Stimulated activated CD4-positive, alpha-beta T cell treated with anti-CD3 and anti-CD28 coated beads, TNF-alpha, amount 100 ng/mL, for 48 hours (primary cell): ENCODE measurements at regions not wholly inside any gene's neighbourhood (a gene's known extent, or its start where the extent isn't known, plus 50 kb on each side); places are given as distances from the start of the nearest gene placed in this dataset.

Experiments
- DNase-seq, 3 donors: peaks; one replicate each; pipeline ENCODE4 v3.0.0-alpha.2; 2020; ENCODE audit warnings: low read depth in 3 of 3

- DNase-seq: no peak
Observed at GRCh38 chr6:148042536-148042935, 300.1 kb upstream of the SASH1 start.

- DNase-seq: no peak
Observed at GRCh38 chr6:148044261-148044751, 298.3 kb upstream of the SASH1 start.

- DNase-seq: no peak
Observed at GRCh38 chr6:148044921-148045320, 297.7 kb upstream of the SASH1 start.

- no peak for DNase-seq
Observed at GRCh38 chr6:148053209-148053608, 289.4 kb upstream of the SASH1 start.

- DNase-seq: no peak
Observed at GRCh38 chr6:148053796-148054195, 288.8 kb upstream of the SASH1 start.

GRCh38 chr6:148054219-148054618, 288.4 kb upstream of the SASH1 start:
- no peak for DNase-seq

GRCh38 chr6:148055419-148055818, 287.2 kb upstream of the SASH1 start:
- DNase-seq: no peak

GRCh38 chr6:148059869-148060268, 282.8 kb upstream of the SASH1 start:
- DNase-seq: no peak

- no peak for DNase-seq
Observed at GRCh38 chr6:148064406-148065134, 278.1 kb upstream of the SASH1 start.

GRCh38 chr6:148068437-148069061, 274.1 kb upstream of the SASH1 start:
- no peak for DNase-seq

- DNase-seq: no peak
Observed at GRCh38 chr6:148069256-148069655, 273.4 kb upstream of the SASH1 start.

GRCh38 chr6:148074291-148074690, 268.3 kb upstream of the SASH1 start:
- no peak for DNase-seq

- DNase-seq: no peak
Observed at GRCh38 chr6:148074738-148075137, 267.9 kb upstream of the SASH1 start.

- DNase-seq: no peak
Observed at GRCh38 chr6:148075352-148075751, 267.3 kb upstream of the SASH1 start.

GRCh38 chr6:148076051-148076450, 266.6 kb upstream of the SASH1 start:
- DNase-seq: no peak

- no peak for DNase-seq
Observed at GRCh38 chr6:148080315-148080714, 262.3 kb upstream of the SASH1 start.

- no peak for DNase-seq
Observed at GRCh38 chr6:148081076-148081475, 261.6 kb upstream of the SASH1 start.

GRCh38 chr6:148082044-148082443, 260.6 kb upstream of the SASH1 start:
- DNase-seq: no peak

GRCh38 chr6:148082696-148083095, 259.9 kb upstream of the SASH1 start:
- DNase-seq: no peak

GRCh38 chr6:148085631-148086331, 256.9 kb upstream of the SASH1 start:
- no peak for DNase-seq

- no peak for DNase-seq
Observed at GRCh38 chr6:148086386-148086785, 256.3 kb upstream of the SASH1 start.

GRCh38 chr6:148086843-148087242, 255.8 kb upstream of the SASH1 start:
- no peak for DNase-seq

GRCh38 chr6:148087659-148088058, 255.0 kb upstream of the SASH1 start:
- DNase-seq: no peak
